DMS53 treated with DMSO at 0.1 percent for 48 hours (cell line): ENCODE measurements at regions not wholly inside any gene's neighbourhood (a gene's known extent, or its start where the extent isn't known, plus 50 kb on each side); places are given as distances from the start of the nearest gene placed in this dataset.

Source experiments
- DNase-seq: peaks from one replicate; lab custom pipeline; 2025; ENCODE audit not compliant: unreplicated experiment; lab: John Stamatoyannopoulos, UW

- no peak for DNase-seq
These were observed 53.0 kb upstream of the DAZL start for GRCh38 chr3:16658004-16658924.

GRCh38 chr3:16658925-16659793 is 53.9 kb upstream of the DAZL start:
- no peak for DNase-seq

DNA sequence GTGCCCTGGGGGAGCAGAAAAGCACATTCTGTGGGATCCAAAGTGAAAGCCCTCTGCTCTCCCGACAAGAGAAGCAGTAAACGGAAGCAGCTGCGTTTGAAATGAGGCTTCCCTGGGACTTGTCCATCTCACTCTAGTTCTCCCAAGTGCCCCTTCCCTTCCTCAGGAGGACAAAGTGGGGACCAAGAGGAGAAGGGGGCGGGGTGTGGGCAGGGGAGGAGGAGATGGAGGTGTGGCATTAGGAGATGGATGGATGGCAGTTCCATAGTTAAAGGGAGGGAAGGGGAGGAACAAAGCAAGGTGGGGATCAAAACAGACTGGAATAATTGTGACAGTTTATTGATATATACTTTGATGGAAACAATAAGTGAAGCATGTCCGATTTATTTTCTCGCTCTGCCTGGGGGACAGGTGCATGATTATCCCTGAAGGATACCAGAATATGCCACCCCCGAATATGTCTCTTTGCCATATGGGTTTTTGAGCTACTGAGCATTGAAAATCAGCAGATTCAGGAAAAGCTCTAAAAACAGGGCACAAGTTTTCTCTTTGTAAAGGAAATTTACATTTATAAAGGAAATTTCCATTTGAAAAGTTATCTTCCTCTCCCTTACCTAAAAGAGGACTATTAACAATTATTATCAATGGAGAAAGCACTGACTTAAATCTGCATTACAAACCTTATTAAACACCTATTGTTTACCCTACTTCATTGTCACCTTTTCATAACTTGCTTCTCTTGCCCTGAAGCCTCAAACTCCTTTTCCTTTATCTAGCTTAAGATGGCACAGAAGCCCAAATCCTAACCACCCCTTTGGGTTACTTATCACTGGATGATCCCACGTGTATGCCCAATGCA is 58.9 kb upstream of the DAZL start:
- no peak for DNase-seq

DNA sequence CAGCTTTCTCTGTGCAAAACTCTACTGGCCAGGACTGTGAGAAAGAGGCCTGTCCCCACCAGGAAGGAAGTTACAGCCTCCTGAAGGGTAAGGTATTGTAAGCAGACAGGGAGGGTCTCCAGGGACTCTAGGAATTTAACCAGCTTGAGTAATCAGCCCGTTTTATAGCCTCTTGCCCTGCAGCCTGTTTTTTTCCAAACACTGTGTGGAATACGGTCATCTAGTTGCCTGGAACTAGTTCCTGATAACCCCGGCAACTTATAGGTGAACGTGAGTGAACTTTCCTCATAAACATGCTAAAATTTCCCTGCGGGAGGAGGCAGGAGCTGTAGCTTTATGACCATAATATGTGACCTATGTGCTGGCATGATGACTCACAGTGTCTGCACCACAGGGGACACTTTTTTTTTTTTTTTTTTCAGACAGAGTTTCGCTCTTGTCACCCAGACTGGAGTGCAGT is 60.1 kb upstream of the DAZL start:
- no peak for DNase-seq

DNA sequence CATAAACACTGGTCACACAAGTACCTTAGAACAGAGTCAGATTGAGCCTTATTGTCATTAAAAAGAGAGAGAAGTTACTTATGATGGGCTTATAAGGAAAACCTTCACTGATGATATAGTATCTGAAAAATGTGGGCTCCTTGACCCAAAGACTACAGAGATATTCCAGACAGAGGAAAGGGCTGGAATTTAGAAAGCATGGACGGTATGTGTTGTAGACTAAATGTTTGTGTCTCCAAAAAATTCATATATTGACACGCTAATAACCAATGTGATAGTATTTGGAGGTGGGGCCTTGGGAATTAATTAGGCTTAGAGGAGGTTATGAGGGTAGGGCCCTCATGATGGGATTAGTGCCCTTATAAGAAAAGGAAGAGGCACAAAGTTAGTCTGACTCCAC is 61.0 kb upstream of the DAZL start:
- DNase-seq: no peak

DNA sequence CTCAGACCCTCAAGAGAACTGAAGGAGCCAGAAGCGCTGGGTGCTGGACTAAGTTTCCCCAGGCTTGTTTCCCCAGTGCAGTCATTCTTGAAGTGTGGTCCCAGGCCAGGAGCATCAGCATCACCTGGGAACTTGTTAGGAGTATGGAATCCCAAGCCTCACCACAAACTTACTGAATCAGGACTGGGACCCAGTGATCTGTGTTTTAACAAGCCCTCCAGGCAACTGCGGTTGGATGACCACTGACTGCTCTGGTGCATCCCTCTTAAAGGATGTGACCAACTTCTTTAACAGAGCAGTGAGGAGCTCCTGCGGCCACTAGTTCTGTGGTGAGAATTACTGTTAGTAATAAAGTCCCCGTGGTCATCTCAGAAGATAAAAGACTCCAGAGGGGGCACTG is 62.4 kb upstream of the DAZL start:
- DNase-seq: no peak

GRCh38 chr3:16668776-16669545 is 63.7 kb upstream of the DAZL start:
- DNase-seq: no peak

DNA sequence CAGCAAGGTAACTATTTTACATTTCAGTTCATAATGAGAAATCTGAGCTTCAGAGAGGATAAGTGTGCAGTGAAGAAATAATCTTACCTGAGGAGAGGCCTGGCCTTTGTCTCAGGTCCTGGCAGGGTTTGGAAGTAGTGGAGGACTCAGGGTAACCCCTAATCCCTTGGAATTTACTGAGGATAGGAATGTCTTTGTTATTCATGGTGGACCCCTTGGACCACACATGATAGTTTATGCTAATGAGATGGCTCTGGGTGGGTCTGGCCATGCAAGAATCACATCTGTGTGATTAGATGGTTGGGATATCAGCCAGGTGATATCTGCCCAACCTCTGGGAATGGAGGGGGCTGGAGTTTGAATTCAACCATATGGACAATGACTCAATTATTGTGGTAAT is 65.0 kb upstream of the DAZL start:
- no peak for DNase-seq

DNA sequence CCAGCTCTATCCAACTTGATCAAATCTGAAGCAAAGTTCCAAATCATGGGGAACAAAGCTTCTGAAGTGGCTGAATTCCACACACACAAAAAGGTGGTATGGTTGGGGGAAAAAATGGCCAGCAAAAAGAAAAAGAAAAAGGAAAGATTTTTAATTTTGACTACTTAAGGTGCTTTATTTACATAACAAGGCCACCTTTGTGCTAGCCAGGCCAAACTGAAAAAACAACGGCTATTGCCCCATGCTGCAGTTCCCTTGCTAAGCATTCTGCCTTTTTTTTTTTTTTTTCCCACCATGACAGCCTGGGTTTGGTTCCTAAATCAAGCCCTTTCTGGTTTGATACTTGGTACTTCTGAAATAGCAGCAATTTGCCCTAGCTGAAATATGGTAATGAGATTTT is 66.5 kb upstream of the DAZL start:
- no peak for DNase-seq

DNA sequence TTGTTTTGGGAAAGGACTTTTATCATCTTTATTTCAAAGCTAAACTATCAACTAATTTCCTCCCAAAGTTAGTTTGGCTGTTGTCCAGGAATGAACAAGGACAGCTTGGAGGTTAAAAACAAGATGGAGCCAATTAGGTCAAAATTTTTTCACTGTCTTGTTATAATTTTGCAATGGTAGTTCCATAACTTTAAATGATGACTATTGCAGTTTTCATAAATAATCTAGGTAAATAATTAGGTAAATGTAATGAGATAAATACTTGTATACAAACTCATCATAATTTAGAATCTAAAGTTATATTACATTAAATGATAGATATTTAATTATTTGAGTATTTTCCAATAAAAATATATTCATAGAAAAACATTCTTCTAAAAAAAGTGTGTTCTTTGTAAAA is 68.3 kb upstream of the DAZL start:
- DNase-seq: no peak

- no peak for DNase-seq
These were observed 70.6 kb upstream of the DAZL start for GRCh38 chr3:16675805-16676204.

DNA sequence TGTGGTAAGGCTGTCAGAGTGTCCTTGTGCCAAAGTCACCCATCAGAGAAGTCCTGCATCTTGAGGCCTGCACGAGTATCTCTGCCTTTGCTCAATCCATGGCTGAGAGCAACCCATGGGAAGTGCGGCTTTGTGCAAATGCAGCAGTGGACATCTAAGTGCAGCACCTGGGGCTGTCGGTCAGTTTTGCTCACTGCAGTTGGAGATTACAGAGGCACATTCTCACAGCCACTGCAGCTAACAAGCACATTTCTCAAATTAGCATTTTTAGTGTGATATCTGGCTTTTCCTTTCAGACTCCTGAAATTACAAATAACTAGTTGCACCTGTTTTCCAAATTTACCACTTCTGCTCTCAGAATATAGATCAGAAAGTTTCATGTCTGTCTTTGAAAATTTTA is 81.5 kb upstream of the DAZL start:
- DNase-seq: no peak

DNA sequence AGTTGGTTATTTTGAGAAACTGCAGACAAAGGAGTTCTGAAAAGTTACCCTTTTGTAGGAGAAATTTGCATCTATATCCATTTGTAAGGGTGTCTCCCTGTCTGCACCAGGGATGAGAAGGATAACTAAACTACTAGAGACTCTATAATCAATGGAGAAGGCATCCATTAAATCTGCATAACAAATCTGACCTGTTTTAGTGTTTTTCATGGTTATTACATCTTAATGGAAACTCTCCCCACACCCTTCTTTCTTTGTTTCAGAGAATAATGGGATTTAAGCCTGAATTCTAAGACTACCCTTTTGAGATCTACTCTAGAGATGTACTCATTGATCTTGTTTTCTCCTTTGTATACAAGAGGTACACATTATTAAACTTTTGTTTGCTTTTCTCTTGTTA is 82.0 kb upstream of the DAZL start:
- no peak for DNase-seq

- DNase-seq: no peak
These were observed 87.5 kb upstream of the DAZL start for GRCh38 chr3:16692486-16693344.

DNA sequence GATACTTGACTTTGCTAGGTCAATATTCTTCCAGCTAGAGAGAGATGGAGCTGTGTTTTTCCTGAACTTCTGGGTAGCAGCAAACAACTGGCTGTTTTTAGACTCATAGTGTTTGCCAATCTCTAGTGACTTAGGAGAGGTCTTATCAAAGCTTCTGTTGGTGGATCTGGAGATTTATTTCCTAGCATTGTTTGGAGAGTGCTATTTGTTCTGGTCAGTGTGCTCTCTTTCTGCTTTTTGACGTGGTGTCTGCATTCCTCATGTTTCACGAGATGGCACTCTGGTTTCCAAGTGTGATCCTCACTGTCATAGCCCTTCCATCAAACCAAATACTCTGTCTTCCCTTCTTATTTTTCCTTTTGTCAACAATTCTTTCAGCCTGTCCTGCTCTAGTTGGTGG is 88.6 kb upstream of the DAZL start:
- DNase-seq: no peak

- DNase-seq: no peak
These were observed 90.5 kb upstream of the DAZL start for GRCh38 chr3:16695710-16696109.

- DNase-seq: no peak
These were observed 92.4 kb upstream of the DAZL start for GRCh38 chr3:16697443-16698147.

- DNase-seq: no peak
These were observed 95.4 kb upstream of the DAZL start for GRCh38 chr3:16700651-16701050.

GRCh38 chr3:16704941-16705340 is 99.7 kb upstream of the DAZL start:
- no peak for DNase-seq
